Epithelial cell of proximal tubule (primary cell): ENCODE measurements at regions not wholly inside any gene's neighbourhood (a gene's known extent, or its start where the extent isn't known, plus 50 kb on each side); places are given as distances from the start of the nearest gene placed in this dataset.

ENCODE experiments used
- DNase-seq: peaks from one replicate; pipeline ENCODE4 v3.0.0-alpha.2; 2011; ENCODE audit warnings: low read depth
- H3K4me3 ChIP-seq: 2 replicates; pipeline ENCODE4 v1.5.1; 2011; ENCODE audit warnings: low read depth, mild to moderate bottlenecking, low read length
- CTCF ChIP-seq: conservative IDR thresholded peaks from 2 replicates; pipeline ENCODE4 v1.5.1; 2012; ENCODE audit warnings: low read depth, mild to moderate bottlenecking, low read length

- no peak for TF ChIP-seq CTCF
- H3K4me3 ChIP-seq: no peak overlapping the region
- no peak for DNase-seq
Measured at GRCh38 chr22:47818496-47818895, 1056.0 kb downstream of the TBC1D22A start.

- H3K4me3 ChIP-seq: no peak overlapping the region
- no peak for DNase-seq
- no peak for TF ChIP-seq CTCF
Measured at GRCh38 chr22:47817380-47817779, 1054.9 kb downstream of the TBC1D22A start.

DNA sequence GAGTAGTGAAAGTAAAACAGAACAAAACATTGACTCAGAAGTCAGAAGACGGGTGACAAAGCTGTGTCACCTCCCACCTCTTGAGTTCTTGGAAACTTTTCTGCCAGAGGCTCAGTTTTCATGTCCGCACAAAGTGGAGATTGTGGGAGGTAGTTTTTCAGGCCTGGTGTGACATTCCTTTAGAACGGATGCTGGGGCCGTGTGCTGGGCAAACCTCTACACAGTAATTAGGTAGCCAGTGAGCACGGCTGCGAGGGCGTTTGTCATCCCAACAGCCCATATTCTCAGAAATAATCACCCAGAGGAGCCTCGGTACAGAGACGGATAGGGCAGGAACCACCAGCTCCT is 1054.4 kb downstream of the TBC1D22A start:
- DNase-seq: no peak
- TF ChIP-seq CTCF: no peak
- no peak overlapping the region for H3K4me3 ChIP-seq

- no peak for TF ChIP-seq CTCF
- DNase-seq: no peak
- H3K4me3 ChIP-seq: no peak overlapping the region
Measured at GRCh38 chr22:47816121-47816862, 1053.8 kb downstream of the TBC1D22A start.

GRCh38 chr22:47814474-47814873 is 1052.0 kb downstream of the TBC1D22A start:
- DNase-seq: no peak
- H3K4me3 ChIP-seq: no peak overlapping the region
- no peak for TF ChIP-seq CTCF

DNA sequence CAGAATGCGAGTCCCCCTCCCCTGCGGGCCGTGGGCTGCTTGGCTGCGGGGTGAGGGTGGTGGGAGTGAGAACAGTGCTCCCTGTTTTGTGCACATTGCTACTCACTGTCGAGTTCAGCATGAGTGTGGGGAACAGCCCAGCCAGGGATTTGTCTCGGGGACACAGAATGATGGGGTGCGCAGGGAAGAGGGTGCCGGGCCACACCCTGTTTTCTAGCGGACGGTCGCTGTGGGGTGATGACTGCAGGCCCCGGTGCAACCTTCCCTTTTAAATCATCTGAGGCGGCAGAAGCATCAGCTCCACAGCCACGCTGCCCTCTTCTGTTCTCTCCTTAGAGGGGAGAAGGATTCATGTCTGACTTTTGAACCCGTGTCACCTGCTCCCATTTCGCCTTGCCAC is 1051.2 kb downstream of the TBC1D22A start:
- no peak for DNase-seq
- H3K4me3 ChIP-seq: no peak overlapping the region

More for the DNA sequence above, 1051.2 kb downstream of the TBC1D22A start:
- no peak for TF ChIP-seq CTCF
